Activated naive CD4-positive, alpha-beta T cell treated with anti-CD3 and anti-CD28 coated beads, Interleukin-2, amount 10 ng/mL, durations not matched to agents 7 days and 5 days (primary cell): ENCODE measurements at regions not wholly inside any gene's neighbourhood (a gene's known extent, or its start where the extent isn't known, plus 50 kb on each side); places are given as distances from the start of the nearest gene placed in this dataset.

Source experiments
- CTCF ChIA-PET: fragments of 350-600 bp; sonication (Branson Sonifier 250); formaldehyde crosslinking; loops from one replicate; lab custom pipeline; 2021; ENCODE audit warnings: antibody characterized with exemption; lab: Charles Lee
- DNase-seq: peaks from one replicate; pipeline ENCODE4 v3.0.0-alpha.2; 2020
- H3K27ac Mint-ChIP-seq: one replicate; pipeline ENCODE4 v1.8.0; 2021; ENCODE audit warnings: mild to moderate bottlenecking, moderate library complexity, mixed read lengths
- H3K27me3 Mint-ChIP-seq: one replicate; pipeline ENCODE4 v1.8.0; 2021; ENCODE audit warnings: mild to moderate bottlenecking, mixed read lengths
- H3K36me3 Mint-ChIP-seq: one replicate; pipeline ENCODE4 v1.8.0; 2021; ENCODE audit warnings: mixed read lengths
- H3K4me1 Mint-ChIP-seq: one replicate; pipeline ENCODE4 v1.8.0; 2021; ENCODE audit warnings: mixed read lengths
- H3K4me3 Mint-ChIP-seq: one replicate; pipeline ENCODE4 v1.8.0; 2021; ENCODE audit warnings: mild to moderate bottlenecking, moderate library complexity, mixed read lengths
- H3K9me3 Mint-ChIP-seq: one replicate; pipeline ENCODE4 v1.8.0; 2021; ENCODE audit warnings: mixed read lengths

DNA sequence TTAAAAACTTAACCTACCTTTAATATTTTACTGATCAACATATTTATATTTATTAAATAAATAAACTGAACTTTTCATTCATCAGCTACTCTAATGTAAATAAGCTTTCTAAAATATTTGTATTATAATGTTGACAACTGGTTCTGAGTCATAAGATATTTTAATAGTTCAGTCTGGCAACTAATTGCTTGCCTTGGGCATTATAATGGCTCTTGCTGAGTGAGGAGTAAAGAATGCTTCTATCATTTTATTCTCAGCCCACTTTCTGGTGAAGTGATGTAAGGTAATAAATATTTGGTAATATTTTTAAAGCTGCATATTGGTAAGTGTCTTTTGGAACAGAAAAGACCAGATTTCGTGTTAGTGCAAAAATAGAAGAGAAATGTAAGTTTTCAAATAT, 81.5 kb downstream of the DIPK2A start:
- H3K27me3 Mint-ChIP-seq: no peaks in the 10 kb centered on the region
- H3K4me1 Mint-ChIP-seq: no peaks in the 10 kb centered on the region
- H3K4me3 Mint-ChIP-seq: no peak overlapping the region
- no peaks in the 10 kb centered on the region for H3K9me3 Mint-ChIP-seq
- CTCF ChIA-PET: interaction anchor here (0.6 kb wide), 1 partner anchor 141 kb away, joined by 3 read pairs; no protein-coding TSS in a partner anchor
- DNase-seq: no peak
- no peaks in the 10 kb centered on the region for H3K36me3 Mint-ChIP-seq
- no peak overlapping the region for H3K27ac Mint-ChIP-seq

DNA sequence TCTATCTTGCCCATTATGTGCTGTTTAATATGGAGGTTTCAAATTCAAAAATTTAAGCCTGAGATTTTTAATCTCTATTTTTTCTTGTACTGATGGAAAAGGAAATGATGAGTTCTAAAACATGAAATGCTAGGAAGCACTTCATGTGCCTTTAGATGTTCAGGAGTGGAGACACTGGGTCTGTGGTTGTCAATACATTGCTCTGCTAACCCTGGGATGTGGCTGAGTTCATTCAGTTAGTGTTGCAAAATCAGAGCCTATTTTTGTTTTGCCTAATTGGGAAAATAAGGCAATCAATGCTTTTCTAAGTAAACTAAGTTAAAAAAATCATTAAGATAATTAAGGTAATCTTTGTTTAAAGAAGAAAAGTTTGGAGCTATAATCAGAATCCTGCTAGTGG, 83.1 kb downstream of the DIPK2A start:
- no peak overlapping the region for H3K27ac Mint-ChIP-seq
- H3K9me3 Mint-ChIP-seq: no peaks in the 10 kb centered on the region
- H3K4me1 Mint-ChIP-seq: no peaks in the 10 kb centered on the region
- no peaks in the 10 kb centered on the region for H3K27me3 Mint-ChIP-seq
- no peaks in the 10 kb centered on the region for H3K36me3 Mint-ChIP-seq
- CTCF ChIA-PET: no interaction called here
- H3K4me3 Mint-ChIP-seq: no peak overlapping the region
- no peak for DNase-seq

DNA sequence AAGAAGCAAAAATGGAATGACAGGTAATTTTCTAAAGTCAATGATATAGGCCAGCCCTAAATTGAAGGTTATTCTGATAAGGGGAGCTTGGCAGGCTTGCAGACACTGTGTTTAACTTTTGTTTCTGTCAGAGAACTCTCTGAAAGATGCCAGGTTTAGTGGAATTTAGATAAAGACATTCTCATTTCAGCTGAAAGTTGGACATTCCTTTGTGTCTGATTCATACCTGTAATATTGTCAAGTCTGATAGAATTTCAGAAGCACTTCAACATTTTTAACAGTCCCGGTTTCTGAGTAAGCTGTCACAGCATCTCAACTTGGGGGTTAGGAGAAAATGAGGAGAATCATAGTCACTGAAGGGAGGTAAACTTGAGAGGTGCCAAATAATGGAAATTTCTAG, 84.0 kb downstream of the DIPK2A start:
- H3K36me3 Mint-ChIP-seq: no peaks in the 10 kb centered on the region
- H3K27me3 Mint-ChIP-seq: no peaks in the 10 kb centered on the region
- H3K9me3 Mint-ChIP-seq: no peaks in the 10 kb centered on the region
- no peak for DNase-seq
- H3K4me3 Mint-ChIP-seq: no peak overlapping the region
- CTCF ChIA-PET: no interaction called here
- no peaks in the 10 kb centered on the region for H3K4me1 Mint-ChIP-seq
- no peak overlapping the region for H3K27ac Mint-ChIP-seq

DNA sequence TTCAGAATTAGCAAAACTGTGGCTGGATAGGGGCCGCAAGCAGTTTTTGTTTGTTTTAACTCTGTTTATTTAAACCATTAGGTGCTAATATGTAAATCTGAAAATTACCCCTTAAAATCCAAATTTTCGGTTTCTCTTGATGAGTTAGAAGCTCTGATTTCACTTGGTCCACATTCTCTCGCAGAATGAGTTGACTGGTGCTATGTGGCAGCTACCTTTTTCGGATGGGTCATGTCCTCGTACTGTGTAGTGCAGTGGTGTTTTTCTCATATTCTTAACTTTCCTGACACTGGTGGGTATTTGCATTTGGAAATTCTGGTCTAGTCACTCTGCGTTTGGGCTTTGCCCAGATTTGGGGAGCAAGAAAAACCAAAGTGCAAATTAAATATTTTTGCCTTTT, 87.1 kb downstream of the DIPK2A start:
- CTCF ChIA-PET: no interaction called here
- Mint-ChIP-seq H3K36me3 (no peaks in the 10 kb centered on the region), H3K27me3 (no peaks in the 10 kb centered on the region)

DNA sequence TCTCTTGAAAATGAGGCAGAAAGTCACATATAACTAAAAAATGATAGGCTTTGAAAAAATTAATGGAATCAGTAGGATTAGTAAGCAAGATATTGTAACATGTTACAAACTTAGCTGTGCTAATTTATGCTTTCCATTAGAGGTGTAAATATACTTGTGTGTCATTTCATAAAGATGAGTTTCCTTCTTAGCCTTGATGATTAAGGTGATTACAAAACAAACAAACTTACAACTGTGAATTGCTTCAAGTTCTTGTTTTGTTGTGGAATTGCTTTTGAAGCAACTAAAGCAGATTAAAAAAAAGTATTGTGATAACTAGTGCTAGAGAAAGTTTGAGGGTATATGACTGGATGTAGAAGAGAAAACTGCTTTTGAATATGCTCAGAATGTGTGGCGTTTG, 87.9 kb downstream of the DIPK2A start:
- H3K27ac Mint-ChIP-seq: no peak overlapping the region
- CTCF ChIA-PET: no interaction called here
- H3K27me3 Mint-ChIP-seq: no peaks in the 10 kb centered on the region
- H3K9me3 Mint-ChIP-seq: no peaks in the 10 kb centered on the region
- no peak for DNase-seq
- no peak overlapping the region for H3K4me3 Mint-ChIP-seq
- H3K36me3 Mint-ChIP-seq: no peaks in the 10 kb centered on the region
- H3K4me1 Mint-ChIP-seq: no peaks in the 10 kb centered on the region

More for the DNA sequence above, 87.1 kb downstream of the DIPK2A start:
- H3K27ac Mint-ChIP-seq: no peak overlapping the region
- no peaks in the 10 kb centered on the region for H3K4me1 Mint-ChIP-seq
- H3K4me3 Mint-ChIP-seq: no peak overlapping the region
- no peaks in the 10 kb centered on the region for H3K9me3 Mint-ChIP-seq
- no peak for DNase-seq

DNA sequence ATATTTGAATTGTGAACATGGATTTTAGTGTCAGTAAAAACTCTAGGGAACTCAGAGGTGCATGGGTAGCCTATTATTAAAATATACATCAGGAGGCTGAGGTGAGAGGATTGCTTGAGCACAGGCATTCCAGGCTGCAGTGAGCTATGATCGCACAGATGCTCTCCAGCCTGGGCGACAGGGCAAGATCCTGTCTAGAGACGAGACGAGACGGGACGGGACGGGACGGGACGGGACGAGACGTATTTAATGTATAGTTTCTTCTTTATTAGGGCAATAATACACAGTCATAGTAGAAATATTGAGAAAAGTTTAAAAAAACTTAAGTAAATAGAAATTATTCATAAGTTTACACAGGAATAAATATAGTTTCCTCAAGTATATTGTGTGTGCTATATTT, 89.3 kb downstream of the DIPK2A start:
- CTCF ChIA-PET: no interaction called here
- no peaks in the 10 kb centered on the region for H3K9me3 Mint-ChIP-seq
- H3K4me1 Mint-ChIP-seq: no peaks in the 10 kb centered on the region
- DNase-seq: no peak
- no peak overlapping the region for H3K27ac Mint-ChIP-seq
- no peaks in the 10 kb centered on the region for H3K27me3 Mint-ChIP-seq
- no peak overlapping the region for H3K4me3 Mint-ChIP-seq
- no peaks in the 10 kb centered on the region for H3K36me3 Mint-ChIP-seq

DNA sequence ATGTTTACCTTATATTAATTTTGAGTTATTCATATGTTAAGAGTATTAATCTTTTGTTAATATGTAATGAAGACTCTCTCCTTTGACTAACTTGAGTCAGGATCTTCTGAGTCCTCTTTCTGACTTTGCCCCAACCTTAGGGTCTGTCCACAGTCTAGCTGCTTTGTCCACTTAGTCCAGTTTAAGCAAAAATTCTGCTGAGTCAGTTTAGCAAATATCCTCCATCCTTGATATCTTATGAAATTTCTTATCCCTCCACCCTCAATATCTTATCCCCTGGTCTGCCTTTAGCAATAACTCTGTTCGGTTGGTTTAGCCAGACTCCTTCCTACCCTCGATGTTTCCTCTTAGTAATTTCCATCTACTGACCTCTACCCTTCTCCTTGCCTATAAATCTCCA, 91.7 kb downstream of the DIPK2A start:
- CTCF ChIA-PET: no interaction called here
- Mint-ChIP-seq H3K4me1 (no peaks in the 10 kb centered on the region), H3K9me3 (no peaks in the 10 kb centered on the region), H3K27me3 (no peaks in the 10 kb centered on the region), H3K27ac (no peak overlapping the region), H3K4me3 (no peak overlapping the region), H3K36me3 (no peaks in the 10 kb centered on the region)
- DNase-seq: no peak

DNA sequence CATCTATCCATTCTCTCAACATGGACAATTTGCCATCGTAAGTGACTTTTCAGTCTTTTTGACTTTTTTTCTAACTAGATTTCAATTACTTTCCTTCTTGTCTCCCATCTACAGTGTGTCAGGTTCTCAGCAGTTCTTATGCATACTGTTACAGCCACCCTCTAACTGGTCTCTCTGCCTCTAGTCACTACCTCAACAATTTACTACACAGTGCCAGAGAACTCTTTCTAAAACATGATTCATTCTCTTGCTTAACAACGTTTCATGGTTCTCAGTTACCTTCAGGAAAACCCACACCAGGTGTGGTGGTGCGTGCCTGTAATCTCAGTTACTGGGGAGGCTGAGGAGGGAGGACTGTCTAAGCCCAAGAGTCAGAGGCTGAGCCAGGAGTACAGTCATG, 95.4 kb downstream of the DIPK2A start:
- CTCF ChIA-PET: no interaction called here
- no peak for DNase-seq
- H3K4me3 Mint-ChIP-seq: no peak overlapping the region

DNA sequence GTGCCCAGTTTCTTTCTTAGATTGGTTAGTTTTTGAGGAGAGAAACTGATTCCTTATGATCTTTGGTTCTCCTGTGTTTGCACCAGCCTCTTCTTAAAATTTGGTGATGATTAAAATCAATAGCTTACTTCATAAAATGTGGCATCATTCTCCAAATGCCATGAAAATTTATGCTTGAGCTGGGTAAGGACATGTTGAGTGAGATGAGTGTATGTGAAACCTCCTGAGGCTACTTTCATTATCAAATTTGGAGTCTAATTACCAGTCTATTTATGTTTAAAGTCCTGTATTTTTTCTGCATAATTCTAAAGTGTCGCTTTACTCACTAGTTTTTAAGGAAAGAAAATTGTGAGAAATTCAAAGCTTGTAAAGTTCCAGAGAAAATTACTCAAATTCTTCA, 102.1 kb downstream of the DIPK2A start:
- H3K9me3 Mint-ChIP-seq: peaks cover 14% of the 10 kb centered on the region
- CTCF ChIA-PET: no interaction called here
- no peak overlapping the region for H3K27ac Mint-ChIP-seq
- H3K4me3 Mint-ChIP-seq: no peak overlapping the region
- no peak for DNase-seq
- no peaks in the 10 kb centered on the region for H3K36me3 Mint-ChIP-seq
- H3K4me1 Mint-ChIP-seq: no peaks in the 10 kb centered on the region
- H3K27me3 Mint-ChIP-seq: no peaks in the 10 kb centered on the region

More for the DNA sequence above, 95.4 kb downstream of the DIPK2A start:
- Mint-ChIP-seq H3K9me3 (peaks cover 10% of the 10 kb centered on the region), H3K36me3 (no peaks in the 10 kb centered on the region), H3K27ac (no peak overlapping the region), H3K4me1 (no peaks in the 10 kb centered on the region), H3K27me3 (no peaks in the 10 kb centered on the region)

DNA sequence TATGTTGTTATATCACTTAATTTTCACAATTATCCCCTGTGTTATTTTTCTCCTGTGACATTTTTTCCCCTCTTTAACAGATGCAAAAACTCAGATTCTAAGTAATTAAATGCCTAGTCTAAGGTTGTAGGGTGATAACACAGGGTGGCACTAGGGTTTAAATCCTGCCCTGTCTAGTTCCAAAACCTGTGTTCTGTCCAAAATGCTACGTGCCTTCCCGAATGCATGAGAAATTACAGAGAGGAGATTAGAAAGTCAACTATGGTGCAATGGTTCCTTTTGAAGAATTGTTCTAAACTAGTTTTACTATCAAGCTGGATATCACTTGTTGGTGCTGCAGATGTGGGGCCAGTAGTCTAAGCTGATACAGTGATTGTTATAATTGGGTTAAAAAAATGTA, 108.0 kb downstream of the DIPK2A start:
- no peak for DNase-seq
- Mint-ChIP-seq H3K4me3 (no peak overlapping the region), H3K27ac (no peak overlapping the region), H3K27me3 (no peaks in the 10 kb centered on the region), H3K9me3 (no peaks in the 10 kb centered on the region), H3K4me1 (no peaks in the 10 kb centered on the region), H3K36me3 (no peaks in the 10 kb centered on the region)
- CTCF ChIA-PET: no interaction called here

DNA sequence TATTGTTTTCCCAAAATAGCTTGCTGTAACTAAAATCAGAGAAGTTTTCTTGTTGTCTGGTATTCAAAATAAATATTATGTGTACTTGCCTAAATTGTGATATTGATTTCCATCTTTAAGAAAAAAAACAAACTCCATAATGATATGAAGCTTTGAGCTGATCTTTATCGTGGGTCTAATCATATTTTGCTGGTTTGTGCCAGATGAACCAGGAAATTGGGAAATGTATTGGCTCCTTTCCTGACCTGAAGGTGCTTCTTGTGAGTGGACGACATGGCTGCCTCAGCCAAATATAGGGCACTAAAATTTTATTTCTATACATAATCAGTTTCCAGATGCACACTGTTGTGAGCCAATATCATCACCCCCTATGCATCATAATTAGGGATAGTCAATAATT, 113.3 kb downstream of the DIPK2A start:
- no peak overlapping the region for H3K4me3 Mint-ChIP-seq
- H3K4me1 Mint-ChIP-seq: no peaks in the 10 kb centered on the region
- H3K36me3 Mint-ChIP-seq: no peaks in the 10 kb centered on the region
- H3K9me3 Mint-ChIP-seq: no peaks in the 10 kb centered on the region
- H3K27ac Mint-ChIP-seq: no peak overlapping the region
- H3K27me3 Mint-ChIP-seq: peaks cover 4% of the 10 kb centered on the region
- DNase-seq: no peak
- CTCF ChIA-PET: no interaction called here

DNA sequence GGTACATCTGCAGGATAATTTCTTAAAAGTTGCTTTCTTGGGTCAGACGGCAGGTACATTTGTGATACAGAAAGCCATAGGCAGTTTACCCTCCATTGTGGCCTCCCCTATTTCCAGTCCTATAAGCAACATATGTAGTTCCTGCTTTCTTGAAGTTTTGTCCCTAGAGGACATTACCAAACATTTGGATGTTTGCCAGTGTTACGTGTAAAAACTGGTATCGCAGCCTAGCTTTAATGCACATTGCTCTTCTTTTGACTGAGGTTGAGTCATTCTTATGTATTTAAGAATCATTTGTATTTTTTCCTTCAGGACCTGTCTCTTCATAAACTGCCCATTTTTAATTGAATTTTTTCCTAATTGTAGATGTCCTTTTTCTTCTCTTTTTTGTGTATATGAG, 114.3 kb downstream of the DIPK2A start:
- no peak overlapping the region for H3K27ac Mint-ChIP-seq
- no peaks in the 10 kb centered on the region for H3K9me3 Mint-ChIP-seq
- no peaks in the 10 kb centered on the region for H3K36me3 Mint-ChIP-seq
- CTCF ChIA-PET: no interaction called here
- no peak overlapping the region for H3K4me3 Mint-ChIP-seq
- peaks cover 4% of the 10 kb centered on the region for H3K27me3 Mint-ChIP-seq
- no peak for DNase-seq
- no peaks in the 10 kb centered on the region for H3K4me1 Mint-ChIP-seq

DNA sequence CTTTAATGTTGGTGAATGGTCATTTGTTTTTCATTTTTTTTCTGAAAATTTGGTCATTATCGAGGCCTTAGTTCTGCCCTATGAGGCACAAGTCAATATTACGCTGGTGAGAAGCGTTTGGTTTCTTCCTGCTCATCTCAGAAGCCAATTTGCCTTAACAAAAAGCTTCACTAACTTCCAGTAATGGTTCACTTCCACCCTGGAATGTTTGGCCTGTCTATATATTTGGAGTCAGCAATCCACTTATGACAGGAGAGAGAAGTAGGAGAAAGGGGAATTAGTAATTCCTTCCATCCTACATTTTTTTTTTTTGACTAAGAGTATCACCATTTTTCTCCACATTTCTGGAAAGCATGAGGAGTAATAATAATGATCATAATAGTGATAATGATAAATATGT, 124.4 kb downstream of the DIPK2A start:
- DNase-seq: no peak
- CTCF ChIA-PET: no interaction called here
- H3K4me3 Mint-ChIP-seq: no peak overlapping the region
- no peaks in the 10 kb centered on the region for H3K9me3 Mint-ChIP-seq
- no peaks in the 10 kb centered on the region for H3K36me3 Mint-ChIP-seq
- no peak overlapping the region for H3K27ac Mint-ChIP-seq
- H3K27me3 Mint-ChIP-seq: no peaks in the 10 kb centered on the region
- no peaks in the 10 kb centered on the region for H3K4me1 Mint-ChIP-seq

DNA sequence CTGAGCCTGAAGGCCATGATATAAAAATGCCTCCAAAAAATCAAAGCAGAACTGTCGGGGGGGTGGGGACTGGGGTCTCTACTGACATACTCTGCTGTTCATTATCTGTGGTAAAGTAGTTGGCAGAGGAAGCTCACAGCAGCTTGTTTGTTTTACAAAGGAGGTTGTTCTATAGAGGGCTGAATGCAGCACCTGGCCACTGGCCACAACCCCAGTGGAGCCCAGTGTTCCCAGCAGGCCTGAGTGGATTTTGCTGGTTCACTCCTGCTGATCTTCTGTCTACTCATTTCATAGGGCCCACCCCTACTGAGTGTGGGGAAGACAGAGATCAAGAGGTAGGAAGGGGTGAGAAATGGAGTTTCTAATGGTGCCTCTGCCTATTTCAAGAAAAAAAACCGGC, 125.5 kb downstream of the DIPK2A start:
- no peaks in the 10 kb centered on the region for H3K27me3 Mint-ChIP-seq
- H3K4me1 Mint-ChIP-seq: no peaks in the 10 kb centered on the region
- H3K4me3 Mint-ChIP-seq: no peak overlapping the region
- no peak for DNase-seq
- CTCF ChIA-PET: no interaction called here
- no peak overlapping the region for H3K27ac Mint-ChIP-seq
- no peaks in the 10 kb centered on the region for H3K36me3 Mint-ChIP-seq
- no peaks in the 10 kb centered on the region for H3K9me3 Mint-ChIP-seq

DNA sequence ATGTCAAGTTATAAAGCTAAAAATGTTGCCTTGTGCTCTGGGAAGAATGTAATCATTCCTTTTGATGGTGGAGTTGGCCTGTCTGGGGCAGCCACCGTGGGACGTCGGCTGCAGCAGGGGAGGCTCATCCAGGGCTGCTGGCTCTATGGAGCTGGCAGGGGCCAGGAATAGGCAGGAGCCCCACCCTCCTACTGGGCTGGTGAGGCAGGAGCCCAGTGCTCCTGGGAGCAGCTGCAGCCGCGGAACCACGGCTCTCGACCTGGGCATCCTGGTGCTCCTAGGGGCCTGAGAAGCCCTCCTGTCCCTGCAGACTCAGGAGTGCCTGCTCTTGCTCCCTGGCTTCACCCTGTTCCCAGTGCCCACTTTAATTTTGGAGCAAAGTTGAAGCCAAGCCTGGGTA, 127.1 kb downstream of the DIPK2A start:
- CTCF ChIA-PET: no interaction called here
- Mint-ChIP-seq H3K4me3 (no peak overlapping the region), H3K9me3 (no peaks in the 10 kb centered on the region), H3K27me3 (no peaks in the 10 kb centered on the region), H3K4me1 (no peaks in the 10 kb centered on the region), H3K36me3 (no peaks in the 10 kb centered on the region), H3K27ac (no peak overlapping the region)
- no peak for DNase-seq

DNA sequence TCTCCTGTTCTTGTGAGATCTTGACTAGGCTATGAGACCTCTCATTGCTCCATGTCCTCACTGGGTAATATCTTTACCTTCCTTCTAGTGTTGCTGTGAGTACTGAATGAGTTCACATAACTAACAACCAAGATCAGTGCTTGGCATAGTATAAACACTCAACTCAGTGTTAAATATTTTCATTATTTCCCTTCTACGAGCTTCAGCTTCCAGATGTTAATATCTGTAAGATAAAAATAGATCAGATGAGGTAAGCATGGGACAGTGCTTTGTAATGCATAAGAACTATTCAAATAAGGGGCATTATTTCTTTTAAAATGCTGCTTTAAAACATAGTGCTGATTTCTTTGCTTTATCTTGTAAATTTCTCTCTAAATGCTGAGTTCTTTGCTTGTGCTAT, 130.8 kb downstream of the DIPK2A start:
- DNase-seq: no peak
- H3K36me3 Mint-ChIP-seq: no peaks in the 10 kb centered on the region
- H3K4me1 Mint-ChIP-seq: no peaks in the 10 kb centered on the region
- no peak overlapping the region for H3K27ac Mint-ChIP-seq
- no peak overlapping the region for H3K4me3 Mint-ChIP-seq
- H3K9me3 Mint-ChIP-seq: no peaks in the 10 kb centered on the region
- no peaks in the 10 kb centered on the region for H3K27me3 Mint-ChIP-seq
- CTCF ChIA-PET: no interaction called here
